Endothelial cell (in vitro differentiated cells): ENCODE measurements at regions not wholly inside any gene's neighbourhood (a gene's known extent, or its start where the extent isn't known, plus 50 kb on each side); places are given as distances from the start of the nearest gene placed in this dataset.

ENCODE experiments used
- DNase-seq: peaks from one replicate; pipeline ENCODE4 v3.0.0; 2021; ENCODE audit warnings: low spot score
- H3K27ac Mint-ChIP-seq: one replicate; pipeline ENCODE4 v1.8.0; 2021; ENCODE audit warnings: mixed read lengths, inconsistent platforms; ENCODE audit not compliant: unreplicated experiment
- H3K27me3 Mint-ChIP-seq: one replicate; pipeline ENCODE4 v1.8.0; 2021; ENCODE audit warnings: mild to moderate bottlenecking, moderate library complexity, mixed read lengths, inconsistent platforms; ENCODE audit not compliant: unreplicated experiment
- H3K36me3 Mint-ChIP-seq: one replicate; pipeline ENCODE4 v1.8.0; 2021; ENCODE audit warnings: mild to moderate bottlenecking, low read depth, mixed read lengths, inconsistent platforms; ENCODE audit not compliant: unreplicated experiment
- H3K4me1 Mint-ChIP-seq: one replicate; pipeline ENCODE4 v1.8.0; 2021; ENCODE audit warnings: mild to moderate bottlenecking, mixed read lengths, inconsistent platforms; ENCODE audit not compliant: unreplicated experiment
- H3K4me3 Mint-ChIP-seq: one replicate; pipeline ENCODE4 v1.8.0; 2021; ENCODE audit warnings: mild to moderate bottlenecking, mixed read lengths, inconsistent platforms; ENCODE audit not compliant: unreplicated experiment
- H3K9me3 Mint-ChIP-seq: one replicate; pipeline ENCODE4 v1.8.0; 2021; ENCODE audit warnings: mixed read lengths, inconsistent platforms; ENCODE audit not compliant: unreplicated experiment
- CTCF ChIP-seq: fragments of 200-600 bp; sonication (generic); IDR thresholded peaks from one replicate; pipeline ENCODE4 v1.5.0; 2021; ENCODE audit warnings: antibody characterized with exemption; ENCODE audit not compliant: unreplicated experiment

- H3K9me3 Mint-ChIP-seq = no peaks in the 10 kb centered on the region
- peaks cover 3% of the 10 kb centered on the region for H3K36me3 Mint-ChIP-seq
- no peak for TF ChIP-seq CTCF
- no peak overlapping the region for H3K27ac Mint-ChIP-seq
- no peak for DNase-seq
- H3K27me3 Mint-ChIP-seq = no peaks in the 10 kb centered on the region
- H3K4me1 Mint-ChIP-seq = no peaks in the 10 kb centered on the region
- H3K4me3 Mint-ChIP-seq = no peak overlapping the region
Measured at GRCh38 chr2:133900909-133901308, 332.6 kb upstream of the NCKAP5 start.

- DNase-seq = no peak
- no peaks in the 10 kb centered on the region for H3K9me3 Mint-ChIP-seq
- no peak overlapping the region for H3K4me3 Mint-ChIP-seq
- H3K4me1 Mint-ChIP-seq = no peaks in the 10 kb centered on the region
- TF ChIP-seq CTCF = no peak
- no peaks in the 10 kb centered on the region for H3K27me3 Mint-ChIP-seq
- no peaks in the 10 kb centered on the region for H3K36me3 Mint-ChIP-seq
- no peak overlapping the region for H3K27ac Mint-ChIP-seq
Measured at GRCh38 chr2:133906396-133906795, 338.1 kb upstream of the NCKAP5 start.

GRCh38 chr2:133906926-133907325 lies 338.7 kb upstream of the NCKAP5 start:
- no peak for TF ChIP-seq CTCF
- DNase-seq = no peak
- Mint-ChIP-seq H3K27me3 (no peaks in the 10 kb centered on the region), H3K4me3 (no peak overlapping the region), H3K27ac (no peak overlapping the region), H3K36me3 (no peaks in the 10 kb centered on the region), H3K4me1 (no peaks in the 10 kb centered on the region), H3K9me3 (no peaks in the 10 kb centered on the region)

GRCh38 chr2:133908171-133908570 lies 339.9 kb upstream of the NCKAP5 start:
- Mint-ChIP-seq H3K9me3 (no peaks in the 10 kb centered on the region), H3K4me3 (no peak overlapping the region), H3K4me1 (no peaks in the 10 kb centered on the region), H3K27me3 (no peaks in the 10 kb centered on the region), H3K36me3 (no peaks in the 10 kb centered on the region), H3K27ac (no peak overlapping the region)
- DNase-seq = no peak
- TF ChIP-seq CTCF = no peak

DNA sequence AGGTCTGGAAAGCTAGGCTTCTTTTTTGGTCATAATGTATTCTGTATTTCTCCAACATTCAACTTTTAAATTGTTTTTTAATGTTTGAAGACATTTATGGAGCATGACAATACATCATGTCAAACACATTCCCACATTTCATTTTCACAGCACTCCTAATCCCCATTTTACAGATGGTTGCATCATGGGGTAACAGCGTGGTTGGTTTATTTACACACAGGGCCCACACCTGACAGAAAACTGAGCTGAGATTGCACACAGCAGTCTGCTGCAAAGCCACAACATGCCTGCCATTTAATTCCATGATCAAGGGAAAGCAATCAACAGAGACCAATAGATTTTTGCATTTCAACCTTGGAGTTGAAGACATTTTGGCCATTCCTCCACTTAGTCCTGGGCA lies 335.7 kb upstream of the MGAT5 start:
- H3K9me3 Mint-ChIP-seq = no peaks in the 10 kb centered on the region
- TF ChIP-seq CTCF = no peak
- H3K27ac Mint-ChIP-seq = no peak overlapping the region
- DNase-seq = no peak
- no peak overlapping the region for H3K4me3 Mint-ChIP-seq
- no peaks in the 10 kb centered on the region for H3K4me1 Mint-ChIP-seq
- H3K36me3 Mint-ChIP-seq = no peaks in the 10 kb centered on the region
- no peaks in the 10 kb centered on the region for H3K27me3 Mint-ChIP-seq
